Mesendoderm (in vitro differentiated cells): ENCODE measurements at regions not wholly inside any gene's neighbourhood (a gene's known extent, or its start where the extent isn't known, plus 50 kb on each side); places are given as distances from the start of the nearest gene placed in this dataset.

Experiments used
- DNase-seq: peaks from one replicate; pipeline ENCODE4 v3.0.0; 2013
- H2AK5ac ChIP-seq: 2 replicates; pipeline ENCODE4 v1.6.1; 2013; ENCODE audit warnings: low read length, inconsistent platforms
- H2BK120ac ChIP-seq: 2 replicates; pipeline ENCODE4 v1.6.1; 2013; ENCODE audit warnings: low read depth, mild to moderate bottlenecking, low read length, moderate library complexity, mixed read lengths
- H2BK15ac ChIP-seq: replicated peaks from 2 replicates; pipeline ENCODE4 v1.6.1; 2013; ENCODE audit warnings: low read depth, mild to moderate bottlenecking, moderate library complexity
- H2BK5ac ChIP-seq: 2 replicates; pipeline ENCODE4 v1.6.1; 2013; ENCODE audit warnings: low read length, inconsistent platforms
- H3K18ac ChIP-seq: 2 replicates; pipeline ENCODE4 v1.6.1; 2013; ENCODE audit warnings: mild to moderate bottlenecking, low read length, mixed read lengths
- H3K23ac ChIP-seq: one replicate; pipeline ENCODE4 v1.6.1; 2013; ENCODE audit warnings: low read length
- H3K27ac ChIP-seq: 2 replicates; pipeline ENCODE4 v1.5.1; 2013; ENCODE audit warnings: low read depth, mild to moderate bottlenecking, inconsistent platforms, low read length, moderate library complexity
- H3K27me3 ChIP-seq: 2 replicates; pipeline ENCODE4 v1.6.1; 2013; ENCODE audit warnings: low read length, control low read depth, mild to moderate bottlenecking, inconsistent platforms; ENCODE audit not compliant: insufficient read depth, poor library complexity
- H3K36me3 ChIP-seq: 2 replicates; pipeline ENCODE4 v1.6.1; 2013; ENCODE audit warnings: low read length, inconsistent platforms; ENCODE audit not compliant: control insufficient read depth, insufficient read depth
- H3K4ac ChIP-seq: one replicate; pipeline ENCODE4 v1.6.1; 2013; ENCODE audit warnings: low read depth, mild to moderate bottlenecking, low read length, moderate library complexity
- H3K4me1 ChIP-seq: 2 replicates; pipeline ENCODE4 v1.6.1; 2013; ENCODE audit warnings: low read depth, low read length, inconsistent platforms; ENCODE audit not compliant: control insufficient read depth
- H3K4me2 ChIP-seq: 2 replicates; pipeline ENCODE4 v1.6.1; 2013; ENCODE audit warnings: low read length
- H3K4me3 ChIP-seq: 2 replicates; pipeline ENCODE4 v1.5.1; 2013; ENCODE audit warnings: mild to moderate bottlenecking, low read length
- H3K56ac ChIP-seq: one replicate; pipeline ENCODE4 v1.6.1; 2013; ENCODE audit warnings: low read length
- H3K79me1 ChIP-seq: 2 replicates; pipeline ENCODE4 v1.6.1; 2013; ENCODE audit warnings: low read length, inconsistent platforms
- H3K79me2 ChIP-seq: 2 replicates; pipeline ENCODE4 v1.6.1; 2013; ENCODE audit warnings: mild to moderate bottlenecking, low read length; ENCODE audit not compliant: control insufficient read depth, insufficient read depth
- H3K9ac ChIP-seq: 2 replicates; pipeline ENCODE4 v1.6.1; 2013; ENCODE audit warnings: low read length, inconsistent platforms
- H4K5ac ChIP-seq: one replicate; pipeline ENCODE4 v1.6.1; 2013; ENCODE audit warnings: low read length
- H4K8ac ChIP-seq: one replicate; pipeline ENCODE4 v1.6.1; 2013; ENCODE audit warnings: low read depth, mild to moderate bottlenecking, control low read depth, low read length, moderate library complexity
- WGBS: extraction: QIAGEN DNeasy Blood & Tissue Kit; methylation state at CpG from one replicate; pipeline ENCODE4 v1.1.7; 2013; ENCODE audit warnings: low lambda C conversion rate, missing lambda C conversion rate; ENCODE audit not compliant: insufficient coverage; ENCODE audit errors: extremely low coverage; 5-methylcytosine and 5-hydroxymethylcytosine counted together

GRCh38 chr10:43979551-43979950, 330.9 kb upstream of the ZNF32 start:
- H3K4me1 ChIP-seq, result no peaks in the 10 kb centered on the region
- H3K4ac ChIP-seq, result no peak overlapping the region
- no peak overlapping the region for H3K9ac ChIP-seq
- no peaks in the 10 kb centered on the region for H3K79me1 ChIP-seq
- H3K56ac ChIP-seq, result no peak overlapping the region
- no peak overlapping the region for H4K8ac ChIP-seq
- no peak overlapping the region for H3K18ac ChIP-seq
- H3K79me2 ChIP-seq, result no peaks in the 10 kb centered on the region
- no peak overlapping the region for H3K4me3 ChIP-seq
- no peak overlapping the region for H3K23ac ChIP-seq
- no peak overlapping the region for H3K4me2 ChIP-seq
- no peaks in the 10 kb centered on the region for H3K27me3 ChIP-seq
- H3K27ac ChIP-seq, result no peak overlapping the region
- H4K5ac ChIP-seq, result no peak overlapping the region
- no peak overlapping the region for H2BK15ac ChIP-seq
- no peak for DNase-seq
- H2AK5ac ChIP-seq, result no peak overlapping the region
- H2BK5ac ChIP-seq, result no peak overlapping the region
- WGBS, result no CpG with 5 or more reads among the region's 3 CpGs
- no peaks in the 10 kb centered on the region for H3K36me3 ChIP-seq
- H2BK120ac ChIP-seq, result no peak overlapping the region

DNA sequence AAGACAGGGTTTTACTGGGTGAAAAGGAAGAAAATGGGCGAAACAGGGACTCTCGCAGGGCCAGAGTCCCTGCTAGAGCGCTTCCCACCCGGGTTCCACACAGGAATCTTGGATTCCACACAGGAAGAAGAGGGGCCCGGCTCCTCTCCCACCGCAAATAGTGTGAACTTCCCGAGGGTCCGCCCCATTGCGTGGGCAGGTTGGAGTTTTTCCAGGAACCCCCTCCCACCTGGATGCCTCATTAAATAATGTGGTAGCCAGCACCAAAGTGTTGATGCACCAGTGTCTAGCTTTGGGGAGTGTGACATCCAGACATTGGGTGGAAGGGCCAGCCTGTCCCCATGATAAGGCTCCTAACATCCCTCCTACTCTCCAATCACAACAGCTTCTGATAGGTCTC, 330.3 kb upstream of the ZNF32 start:
- H3K4me2 ChIP-seq, result no peak overlapping the region
- no peaks in the 10 kb centered on the region for H3K4me1 ChIP-seq
- no peak overlapping the region for H4K5ac ChIP-seq
- H3K79me2 ChIP-seq, result no peaks in the 10 kb centered on the region
- DNase-seq, result no peak
- no peak overlapping the region for H3K4me3 ChIP-seq
- no peak overlapping the region for H4K8ac ChIP-seq
- no peak overlapping the region for H3K4ac ChIP-seq
- H2AK5ac ChIP-seq, result no peak overlapping the region
- no peak overlapping the region for H3K27ac ChIP-seq
- H2BK5ac ChIP-seq, result no peak overlapping the region
- H3K36me3 ChIP-seq, result no peaks in the 10 kb centered on the region
- no peaks in the 10 kb centered on the region for H3K27me3 ChIP-seq
- H2BK120ac ChIP-seq, result no peak overlapping the region
- no CpG with 5 or more reads among the region's 9 CpGs for WGBS
- H3K9ac ChIP-seq, result no peak overlapping the region
- no peak overlapping the region for H3K56ac ChIP-seq
- no peak overlapping the region for H2BK15ac ChIP-seq
- H3K23ac ChIP-seq, result no peak overlapping the region
- no peaks in the 10 kb centered on the region for H3K79me1 ChIP-seq
- no peak overlapping the region for H3K18ac ChIP-seq

DNA sequence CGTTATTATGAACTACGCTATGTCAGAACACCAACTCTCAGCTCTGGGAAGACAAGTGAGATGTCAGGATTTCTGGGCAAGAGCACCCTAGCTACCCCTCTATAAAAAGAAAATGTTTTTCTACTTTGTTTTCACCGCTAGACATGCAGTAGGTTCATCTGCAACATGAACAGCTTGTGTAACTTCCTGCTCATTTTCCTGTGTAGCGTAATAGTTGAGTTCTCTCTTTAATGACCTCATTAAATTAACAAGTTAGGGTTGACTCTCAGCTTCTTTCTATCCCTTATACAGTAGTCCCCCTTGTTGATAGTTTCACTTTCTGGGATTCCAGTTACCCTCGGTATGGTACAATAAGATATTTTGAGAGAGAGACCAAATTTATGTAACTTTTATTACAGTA, 329.4 kb upstream of the ZNF32 start:
- Histone ChIP-seq H3K4me2 (no peak overlapping the region), H3K79me1 (no peaks in the 10 kb centered on the region), H3K56ac (no peak overlapping the region), H2BK120ac (no peak overlapping the region), H2BK5ac (no peak overlapping the region), H4K8ac (no peak overlapping the region), H3K4me3 (no peak overlapping the region), H3K27ac (no peak overlapping the region), H3K18ac (no peak overlapping the region), H2AK5ac (no peak overlapping the region), H3K4ac (no peak overlapping the region), H3K23ac (no peak overlapping the region), H3K79me2 (no peaks in the 10 kb centered on the region), H3K27me3 (no peaks in the 10 kb centered on the region), H2BK15ac (no peak overlapping the region), H4K5ac (no peak overlapping the region), H3K9ac (no peak overlapping the region), H3K36me3 (no peaks in the 10 kb centered on the region), H3K4me1 (no peaks in the 10 kb centered on the region)
- no peak for DNase-seq
- no CpG with 5 or more reads among the region's 5 CpGs for WGBS

DNA sequence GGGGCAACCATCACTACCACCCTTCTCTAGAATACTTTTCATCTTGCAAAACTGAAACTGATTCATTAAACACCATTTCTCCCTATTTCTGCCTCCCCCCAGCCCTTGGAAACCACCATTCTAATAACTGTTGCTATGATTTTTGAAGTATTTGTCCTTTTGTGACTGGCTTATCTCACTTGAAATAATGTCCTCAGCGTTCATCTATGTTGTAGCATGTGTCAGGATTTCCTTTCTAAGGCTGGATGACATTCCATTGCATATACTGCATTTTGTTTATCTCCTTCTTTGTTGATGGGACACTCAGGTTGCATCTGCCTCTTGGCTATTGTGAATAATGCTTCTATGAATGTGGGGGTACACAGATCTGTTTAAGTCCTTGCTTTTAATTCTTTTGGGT, 327.6 kb upstream of the ZNF32 start:
- no peak overlapping the region for H3K27ac ChIP-seq
- H4K8ac ChIP-seq, result no peak overlapping the region
- H2BK120ac ChIP-seq, result no peak overlapping the region
- no peak overlapping the region for H3K4me2 ChIP-seq
- H3K18ac ChIP-seq, result no peak overlapping the region
- no peaks in the 10 kb centered on the region for H3K27me3 ChIP-seq
- H3K4me3 ChIP-seq, result no peak overlapping the region
- no peak overlapping the region for H3K23ac ChIP-seq
- no peak overlapping the region for H3K4ac ChIP-seq
- no peak overlapping the region for H2BK5ac ChIP-seq
- no peak overlapping the region for H2AK5ac ChIP-seq
- DNase-seq, result no peak
- H4K5ac ChIP-seq, result no peak overlapping the region
- H3K9ac ChIP-seq, result no peak overlapping the region
- H3K79me1 ChIP-seq, result no peaks in the 10 kb centered on the region
- H3K4me1 ChIP-seq, result no peaks in the 10 kb centered on the region
- WGBS, result no CpG with 5 or more reads among the region's 1 CpG
- H2BK15ac ChIP-seq, result no peak overlapping the region
- no peak overlapping the region for H3K56ac ChIP-seq
- H3K36me3 ChIP-seq, result no peaks in the 10 kb centered on the region
- H3K79me2 ChIP-seq, result no peaks in the 10 kb centered on the region

DNA sequence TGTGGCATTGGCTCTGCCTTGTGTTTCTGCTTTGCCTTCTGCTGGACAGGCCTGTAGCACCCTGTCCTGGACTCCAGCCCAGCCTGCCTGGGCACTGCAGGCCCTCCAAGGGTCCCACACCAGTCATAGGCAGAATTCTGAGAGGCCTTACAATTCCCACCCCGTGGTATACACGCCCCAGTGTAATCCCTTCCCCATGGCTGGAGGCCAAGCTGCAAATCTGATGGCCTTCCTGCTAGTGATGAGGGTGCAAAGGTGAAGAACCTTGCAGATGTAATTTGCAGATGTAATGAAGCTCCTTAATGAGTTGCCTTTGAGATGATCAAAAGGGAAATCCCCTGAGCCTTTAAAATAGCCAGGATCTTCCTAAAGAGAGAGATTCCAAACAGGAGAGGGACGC, 325.1 kb upstream of the ZNF32 start:
- no peak overlapping the region for H3K4me3 ChIP-seq
- H3K36me3 ChIP-seq, result no peaks in the 10 kb centered on the region
- no peak overlapping the region for H4K8ac ChIP-seq
- no peak overlapping the region for H3K23ac ChIP-seq
- H3K79me2 ChIP-seq, result no peaks in the 10 kb centered on the region
- no peaks in the 10 kb centered on the region for H3K4me1 ChIP-seq
- no peak overlapping the region for H3K27ac ChIP-seq
- no peak overlapping the region for H2BK120ac ChIP-seq
- no peaks in the 10 kb centered on the region for H3K27me3 ChIP-seq
- H2BK5ac ChIP-seq, result no peak overlapping the region
- no CpG with 5 or more reads among the region's 3 CpGs for WGBS
- no peak overlapping the region for H2BK15ac ChIP-seq
- no peak overlapping the region for H4K5ac ChIP-seq
- no peak overlapping the region for H3K4me2 ChIP-seq
- no peak overlapping the region for H2AK5ac ChIP-seq
- H3K4ac ChIP-seq, result no peak overlapping the region
- no peak overlapping the region for H3K9ac ChIP-seq
- H3K79me1 ChIP-seq, result no peaks in the 10 kb centered on the region
- H3K18ac ChIP-seq, result no peak overlapping the region
- H3K56ac ChIP-seq, result no peak overlapping the region
- no peak for DNase-seq

DNA sequence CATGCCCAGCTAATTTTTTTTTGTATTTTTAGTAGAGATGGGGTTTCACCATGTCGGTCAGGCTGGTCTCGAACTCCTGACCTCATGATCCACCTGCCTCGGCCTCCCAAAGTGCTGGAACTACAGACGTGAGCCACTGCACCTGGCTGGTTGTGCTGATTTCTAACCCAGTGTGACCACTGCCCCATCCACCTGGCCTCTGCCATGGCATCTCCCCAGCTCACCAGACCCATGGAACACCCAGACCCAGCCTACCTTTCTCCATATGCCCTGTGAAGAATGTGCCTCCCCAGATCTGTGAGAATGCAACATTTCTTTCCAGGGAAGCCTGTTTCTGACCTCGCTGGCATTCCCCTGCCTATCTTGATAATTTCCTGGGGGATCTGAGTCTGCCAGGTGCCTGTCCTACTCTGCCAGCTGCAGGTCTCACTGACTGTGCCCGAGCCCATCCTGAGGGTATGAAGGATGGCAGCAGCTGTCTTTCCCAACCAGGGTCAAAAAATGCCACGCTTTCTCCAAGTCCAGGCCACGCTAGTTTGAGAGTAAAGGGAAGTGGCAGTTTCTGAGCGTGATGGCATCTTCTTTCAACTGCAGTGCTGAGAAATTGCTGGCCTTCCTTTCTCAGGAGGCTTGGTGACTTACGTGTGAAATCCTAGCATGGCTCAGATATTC, 324.4 kb upstream of the ZNF32 start:
- H3K79me2 ChIP-seq, result no peaks in the 10 kb centered on the region
- H2AK5ac ChIP-seq, result no peak overlapping the region
- no peak overlapping the region for H3K4me2 ChIP-seq
- H3K79me1 ChIP-seq, result no peaks in the 10 kb centered on the region
- no peak overlapping the region for H3K18ac ChIP-seq
- H3K27me3 ChIP-seq, result no peaks in the 10 kb centered on the region
- WGBS, result no CpG with 5 or more reads among the region's 10 CpGs
- H4K8ac ChIP-seq, result no peak overlapping the region
- no peak overlapping the region for H3K4me3 ChIP-seq
- H2BK120ac ChIP-seq, result no peak overlapping the region
- H3K56ac ChIP-seq, result no peak overlapping the region
- H3K4ac ChIP-seq, result no peak overlapping the region
- no peak overlapping the region for H3K27ac ChIP-seq
- H3K9ac ChIP-seq, result no peak overlapping the region
- no peak overlapping the region for H3K23ac ChIP-seq
- no peaks in the 10 kb centered on the region for H3K36me3 ChIP-seq
- DNase-seq, result no peak
- no peak overlapping the region for H2BK5ac ChIP-seq
- H3K4me1 ChIP-seq, result no peaks in the 10 kb centered on the region
- H2BK15ac ChIP-seq, result no peak overlapping the region
- H4K5ac ChIP-seq, result no peak overlapping the region
